ENCODE measurements at regions not wholly inside any gene's neighbourhood (a gene's known extent, or its start where the extent isn't known, plus 50 kb on each side); places are given as distances from the start of the nearest gene placed in this dataset.

DNA sequence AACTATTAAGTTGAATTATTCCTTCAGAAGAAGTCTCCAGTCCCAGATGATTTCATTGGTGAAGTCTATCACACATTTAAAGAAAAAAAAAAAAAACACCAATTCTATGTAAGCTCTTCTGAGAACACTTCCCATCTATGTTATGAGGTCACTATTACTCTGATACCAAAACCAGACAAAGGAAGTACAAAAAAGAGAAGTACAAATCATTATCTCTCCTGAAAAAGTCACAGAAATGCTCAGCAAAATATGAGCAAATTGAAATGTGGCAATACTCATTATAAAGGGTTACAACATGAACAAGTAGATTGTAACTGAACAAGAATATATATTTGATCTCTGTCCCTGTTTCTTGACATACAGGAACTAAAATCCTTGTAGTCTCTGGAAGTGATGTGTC is 280.4 kb downstream of the TLE1 start:
- Mint-ChIP-seq H3K27me3 (peaks cover 0 to 9% of the 10 kb centered on the region in 2 donors), H3K9me3 (peaks cover 0 to 1% of the 10 kb centered on the region in 2 donors)
- ATAC-seq (replicated peaks): peak; percentile 33 to 39

DNA sequence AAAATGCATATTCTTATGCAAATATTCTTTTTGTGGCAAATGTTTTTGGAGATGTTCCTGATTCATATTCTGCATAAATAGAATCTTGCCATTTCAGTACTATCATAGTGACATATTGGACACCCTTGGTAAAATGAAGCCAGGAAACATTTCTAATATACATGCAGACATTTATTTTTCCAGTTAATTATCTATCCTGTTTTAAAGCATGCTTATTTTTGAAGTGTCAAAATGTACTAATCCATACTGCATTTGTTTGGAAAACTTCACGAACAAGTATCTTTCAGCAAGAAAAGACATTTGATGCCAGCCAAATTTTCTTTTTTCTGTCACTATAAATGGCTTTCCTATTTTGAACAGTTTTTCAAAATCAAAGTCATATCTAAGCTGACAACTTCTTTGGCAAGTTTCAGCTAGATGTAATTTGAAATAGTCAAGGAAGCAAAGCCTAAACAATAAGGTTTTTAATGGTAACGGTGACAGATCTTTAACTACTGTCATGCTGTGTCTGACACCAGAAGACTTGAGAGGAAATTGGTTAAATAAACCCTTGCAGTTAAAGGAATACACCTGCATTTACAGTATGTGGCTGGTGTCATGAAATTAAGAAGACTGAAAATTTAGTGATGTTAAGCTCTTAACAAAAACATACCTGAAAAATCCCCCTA is 284.3 kb downstream of the TLE1 start:
- Mint-ChIP-seq H3K27me3 (peaks cover 0 to 9% of the 10 kb centered on the region in 2 donors), H3K4me1 (peaks cover 2 to 12% of the 10 kb centered on the region in 2 donors), H3K27ac (no peak overlapping the region), H3K4me3 (no peak overlapping the region), H3K36me3 (no peaks in the 10 kb centered on the region), H3K9me3 (peaks cover 0 to 1% of the 10 kb centered on the region in 2 donors)
- ATAC-seq (replicated peaks) (no peak), DNase-seq (no peak)

More for the DNA sequence above, 280.4 kb downstream of the TLE1 start:
- Mint-ChIP-seq H3K4me1 (peaks cover 2 to 12% of the 10 kb centered on the region in 2 donors), H3K4me3 (no peak overlapping the region), H3K27ac (no peak overlapping the region), H3K36me3 (no peaks in the 10 kb centered on the region)
- no peak for DNase-seq

DNA sequence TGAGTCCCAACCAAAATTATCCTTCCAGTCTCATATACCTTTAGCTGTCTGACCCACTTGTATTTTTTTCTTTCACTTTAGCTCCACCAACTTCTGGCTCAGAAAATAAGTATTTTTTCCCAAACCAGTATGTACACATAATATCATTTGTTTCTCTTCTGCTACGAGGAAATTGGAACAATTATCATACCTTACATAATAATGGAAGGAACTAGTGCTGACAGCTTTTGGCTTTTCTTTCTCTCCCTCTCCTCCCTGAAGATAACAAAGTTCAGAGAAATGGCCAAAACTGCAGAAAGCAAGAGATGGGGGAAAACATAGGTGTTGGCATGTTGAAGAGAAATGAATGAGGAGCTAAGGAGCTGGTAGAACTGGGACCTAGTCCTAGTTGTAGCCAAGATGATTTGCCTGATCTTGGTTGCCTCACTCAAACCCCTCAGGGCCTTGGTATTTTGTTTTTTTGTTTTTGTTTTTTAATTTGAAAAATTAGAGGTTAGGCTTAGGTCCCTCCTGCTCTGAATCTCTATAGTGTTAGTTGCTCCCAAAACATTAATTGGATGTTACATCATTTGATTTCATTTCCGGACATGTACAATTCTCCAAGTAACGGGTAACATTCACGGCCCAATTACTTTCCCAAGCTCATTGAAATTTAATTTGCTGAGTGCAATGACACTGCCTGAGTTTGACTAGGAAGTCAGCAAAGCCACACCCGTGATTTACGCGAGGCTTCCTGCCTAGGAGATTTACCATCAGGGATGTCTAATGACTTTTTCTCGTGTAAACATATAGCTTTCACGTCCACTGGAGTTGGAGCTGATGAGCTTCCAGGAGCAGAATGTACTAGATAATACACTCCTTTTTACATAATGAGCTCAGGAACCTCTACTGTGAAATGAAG is 291.6 kb downstream of the TLE1 start:
- Mint-ChIP-seq H3K27me3 (no peaks in the 10 kb centered on the region), H3K27ac (no peak overlapping the region), H3K4me1 (no peaks in the 10 kb centered on the region), H3K36me3 (no peaks in the 10 kb centered on the region), H3K9me3 (no peaks in the 10 kb centered on the region), H3K4me3 (no peak overlapping the region)
- ATAC-seq (replicated peaks): no peak
- no peak for DNase-seq

DNA sequence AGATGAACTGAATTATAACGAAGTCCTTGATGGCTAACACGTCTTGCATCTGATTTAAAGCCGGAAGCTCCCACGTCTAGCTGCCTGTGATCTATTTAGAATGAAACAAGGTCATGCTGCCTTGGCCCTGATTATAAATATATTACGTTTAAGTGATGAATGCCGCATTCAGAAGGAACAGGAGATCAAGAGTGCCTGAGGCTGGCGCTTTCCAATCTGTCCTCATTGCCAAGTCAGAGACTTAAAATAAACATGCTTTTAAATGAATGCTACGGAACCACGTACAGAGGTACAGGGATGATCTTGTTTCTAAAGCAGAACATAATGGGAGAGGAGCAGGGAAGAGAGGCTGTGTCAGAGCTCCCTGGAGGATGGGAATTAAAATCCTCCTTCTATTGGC is 292.8 kb downstream of the TLE1 start:
- no peak overlapping the region for H3K4me3 Mint-ChIP-seq
- no peak for DNase-seq
- no peaks in the 10 kb centered on the region for H3K9me3 Mint-ChIP-seq
- no peak for ATAC-seq (replicated peaks)
- no peaks in the 10 kb centered on the region for H3K4me1 Mint-ChIP-seq
- H3K27ac Mint-ChIP-seq: no peak overlapping the region
- no peaks in the 10 kb centered on the region for H3K27me3 Mint-ChIP-seq
- H3K36me3 Mint-ChIP-seq: no peaks in the 10 kb centered on the region

DNA sequence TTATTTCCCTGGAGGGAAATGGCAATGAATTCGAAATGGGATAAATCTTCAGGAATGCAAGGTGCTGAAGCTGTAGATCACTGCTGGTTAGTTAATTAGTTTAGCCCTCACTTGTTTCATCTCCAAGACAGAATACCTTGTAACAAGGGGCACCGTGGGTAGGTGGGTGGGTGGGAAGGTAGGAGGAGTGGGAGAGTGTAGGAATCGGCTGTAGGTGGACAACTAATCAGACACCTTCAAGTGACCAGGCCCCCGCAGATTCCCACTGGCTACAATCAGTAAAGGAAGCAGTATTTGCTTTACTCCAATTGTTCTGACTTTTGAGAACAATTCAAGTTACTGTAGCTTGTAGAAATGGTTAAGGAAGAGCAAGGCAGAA is 293.7 kb downstream of the TLE1 start:
- Mint-ChIP-seq H3K27me3 (no peaks in the 10 kb centered on the region), H3K27ac (no peak overlapping the region), H3K4me1 (peaks cover 0 to 1% of the 10 kb centered on the region in 2 donors), H3K36me3 (no peaks in the 10 kb centered on the region), H3K9me3 (no peaks in the 10 kb centered on the region), H3K4me3 (no peak overlapping the region)
- DNase-seq (no peak), ATAC-seq (replicated peaks) (no peak)

DNA sequence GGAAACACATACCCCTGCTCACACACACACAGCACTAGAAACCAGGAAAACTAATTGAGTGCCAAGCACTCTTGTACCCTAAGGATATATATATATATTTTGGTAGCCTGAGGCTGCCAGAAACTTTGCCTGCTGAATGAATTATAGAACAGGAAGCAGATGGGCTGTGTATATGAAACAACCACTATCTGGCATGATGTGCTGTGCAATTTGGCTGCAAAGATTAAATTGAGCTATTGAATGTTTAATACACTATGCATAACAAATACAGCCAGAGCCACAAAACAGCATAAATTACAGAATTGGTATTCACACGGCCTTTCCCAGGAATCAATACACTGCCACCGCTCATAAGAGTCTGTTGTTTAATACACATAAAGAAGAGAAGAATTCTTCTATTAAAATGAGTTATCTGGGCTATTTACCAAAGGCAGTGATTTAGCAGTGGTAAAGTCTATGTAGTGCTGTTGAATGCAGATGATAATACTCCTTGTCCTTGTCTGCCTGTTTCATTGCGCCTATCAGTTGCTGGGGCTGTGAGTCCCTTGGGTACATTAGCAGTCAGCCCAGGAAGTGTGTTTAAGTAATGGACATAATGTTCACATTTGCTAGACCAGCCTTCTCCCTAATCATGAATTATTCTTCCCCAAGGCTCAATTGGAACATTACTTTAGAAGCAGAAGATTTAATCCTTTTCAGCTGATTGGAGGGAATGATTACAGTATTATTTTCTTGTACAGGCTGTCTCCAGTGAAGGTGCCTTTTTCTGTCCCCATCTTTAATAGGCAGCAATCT is 294.3 kb downstream of the TLE1 start:
- Mint-ChIP-seq H3K27ac (no peak overlapping the region), H3K36me3 (no peaks in the 10 kb centered on the region), H3K4me3 (no peak overlapping the region), H3K27me3 (no peaks in the 10 kb centered on the region), H3K4me1 (peaks cover 0 to 1% of the 10 kb centered on the region in 2 donors), H3K9me3 (no peaks in the 10 kb centered on the region)
- ATAC-seq (replicated peaks) (no peak), DNase-seq (no peak)

DNA sequence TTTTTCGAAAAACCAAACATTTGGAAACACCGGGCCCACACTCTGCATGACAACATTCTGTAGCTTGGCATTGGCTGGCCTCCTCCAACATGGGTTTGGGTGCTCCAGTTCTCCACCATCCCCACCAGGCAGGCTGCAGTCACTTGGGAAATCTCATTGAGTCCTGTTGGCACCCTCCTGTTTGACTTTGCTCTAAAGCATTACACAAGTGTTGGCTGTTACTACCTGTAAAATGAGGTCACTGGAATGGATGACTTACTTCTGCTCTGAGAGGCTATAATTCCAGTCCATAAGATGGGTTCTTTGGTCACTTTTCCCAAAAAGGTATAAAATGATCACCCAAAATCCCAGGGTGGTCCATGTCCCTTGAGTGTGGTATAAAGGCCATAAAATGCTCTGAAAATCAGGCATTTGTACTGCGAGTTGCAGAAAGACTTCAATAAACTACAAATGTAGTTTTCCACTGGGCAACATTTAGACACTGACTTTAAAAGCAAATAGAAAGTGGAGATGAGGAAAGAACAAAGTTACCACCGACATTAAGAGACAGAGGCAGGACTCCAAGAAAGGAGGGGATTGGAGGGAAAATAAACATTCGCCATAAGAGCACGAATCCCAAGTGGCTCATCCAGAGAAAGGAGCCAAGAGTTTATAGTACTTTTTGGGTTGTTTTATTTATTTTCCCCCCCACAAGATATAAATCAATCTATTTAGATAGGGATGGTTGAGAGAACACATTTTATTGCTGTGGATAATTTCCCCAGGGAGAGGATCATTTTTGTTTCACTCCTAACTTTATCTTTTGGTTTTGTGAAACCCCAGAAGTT is 295.1 kb downstream of the TLE1 start:
- no peaks in the 10 kb centered on the region for H3K9me3 Mint-ChIP-seq
- no peak for DNase-seq

DNA sequence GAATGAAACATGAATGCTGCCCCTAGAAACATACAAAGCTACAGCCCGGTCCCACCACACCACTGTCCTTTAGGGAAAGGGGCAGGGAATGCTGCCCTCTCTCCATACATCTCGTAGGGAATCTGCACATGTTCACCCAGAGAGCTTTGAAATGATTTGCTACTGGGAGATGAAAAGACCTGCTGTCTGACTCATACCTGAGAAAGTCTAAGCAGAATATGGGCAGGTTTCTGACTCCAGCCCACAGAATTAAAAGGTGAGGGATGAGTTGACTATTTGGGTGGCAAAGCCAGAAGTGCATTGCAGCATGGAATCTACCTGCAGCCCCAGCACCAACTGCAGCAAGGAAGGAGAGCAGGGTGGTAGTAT is 297.9 kb downstream of the TLE1 start:
- DNase-seq (no peak), ATAC-seq (replicated peaks) (no peak)
- peaks cover 0 to 1% of the 10 kb centered on the region in 2 donors for H3K4me1 Mint-ChIP-seq
- no peak overlapping the region for H3K27ac Mint-ChIP-seq
- no peaks in the 10 kb centered on the region for H3K27me3 Mint-ChIP-seq
- no peaks in the 10 kb centered on the region for H3K36me3 Mint-ChIP-seq
- H3K4me3 Mint-ChIP-seq: no peak overlapping the region
- H3K9me3 Mint-ChIP-seq: no peaks in the 10 kb centered on the region

More for the DNA sequence above, 295.1 kb downstream of the TLE1 start:
- no peak for ATAC-seq (replicated peaks)
- H3K27me3 Mint-ChIP-seq: no peaks in the 10 kb centered on the region
- H3K36me3 Mint-ChIP-seq: no peaks in the 10 kb centered on the region
- H3K4me3 Mint-ChIP-seq: no peak overlapping the region
- peaks cover 0 to 1% of the 10 kb centered on the region in 2 donors for H3K4me1 Mint-ChIP-seq
- no peak overlapping the region for H3K27ac Mint-ChIP-seq

DNA sequence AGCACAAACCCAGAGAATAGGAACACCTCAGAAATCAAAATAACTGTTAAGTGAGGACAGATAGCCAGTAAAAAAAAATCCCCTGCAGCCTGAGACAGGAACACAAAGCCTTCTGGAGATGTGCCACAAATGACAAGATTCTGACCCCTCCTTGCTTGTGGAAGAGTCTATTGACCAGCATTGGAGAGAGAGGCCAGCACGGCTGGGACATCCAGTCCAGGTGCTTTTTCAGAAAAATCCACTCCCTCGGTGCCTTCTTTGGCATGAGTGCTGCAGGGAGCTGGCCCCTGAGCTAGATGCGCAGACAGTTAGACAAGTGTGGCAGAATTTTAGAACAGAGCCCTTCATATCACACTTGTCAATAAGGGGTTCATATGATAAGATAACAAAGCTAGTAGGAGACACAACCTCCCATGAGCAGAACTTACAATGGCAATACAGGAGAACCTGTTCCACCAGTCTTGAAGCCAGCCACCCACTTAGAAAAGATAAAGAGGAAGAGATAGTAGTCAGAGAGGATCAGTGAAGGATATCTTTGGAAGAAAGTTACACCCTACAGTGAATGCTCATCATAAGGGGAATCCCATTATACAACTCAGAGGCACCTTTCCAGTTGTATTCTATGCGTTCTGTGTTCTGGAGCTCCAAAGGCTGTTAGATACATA is 298.4 kb downstream of the TLE1 start:
- H3K9me3 Mint-ChIP-seq: no peaks in the 10 kb centered on the region
- H3K4me3 Mint-ChIP-seq: no peak overlapping the region
- H3K27ac Mint-ChIP-seq: no peak overlapping the region

DNA sequence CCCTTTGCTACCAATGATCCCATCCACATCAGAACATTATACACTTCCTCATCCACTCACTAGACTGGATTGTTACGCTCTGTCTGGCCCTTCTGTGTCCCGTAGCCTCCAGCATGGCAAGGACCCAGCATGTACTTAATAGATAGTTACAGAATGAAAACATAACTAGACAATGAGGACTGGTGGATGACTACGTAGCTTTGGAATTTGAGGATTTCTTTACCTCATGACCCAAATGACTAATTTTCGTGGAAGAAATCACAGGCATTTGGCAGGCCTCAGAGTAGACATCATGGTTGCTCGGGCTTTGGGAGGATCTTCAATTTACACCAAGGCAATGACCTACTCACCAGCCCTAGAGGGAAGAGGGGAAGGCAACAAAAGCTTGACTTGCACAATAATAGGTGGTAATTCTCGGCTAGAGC is 299.8 kb downstream of the TLE1 start:
- no peak for DNase-seq
- ATAC-seq (replicated peaks): no peak
- Mint-ChIP-seq H3K4me3 (no peak overlapping the region), H3K27me3 (no peaks in the 10 kb centered on the region), H3K4me1 (peaks cover 0 to 1% of the 10 kb centered on the region in 2 donors), H3K9me3 (no peaks in the 10 kb centered on the region), H3K27ac (no peak overlapping the region), H3K36me3 (no peaks in the 10 kb centered on the region)

More for the DNA sequence above, 298.4 kb downstream of the TLE1 start:
- no peaks in the 10 kb centered on the region for H3K36me3 Mint-ChIP-seq
- DNase-seq: no peak
- no peaks in the 10 kb centered on the region for H3K27me3 Mint-ChIP-seq
- ATAC-seq (replicated peaks): no peak
- peaks cover 0 to 1% of the 10 kb centered on the region in 2 donors for H3K4me1 Mint-ChIP-seq

DNA sequence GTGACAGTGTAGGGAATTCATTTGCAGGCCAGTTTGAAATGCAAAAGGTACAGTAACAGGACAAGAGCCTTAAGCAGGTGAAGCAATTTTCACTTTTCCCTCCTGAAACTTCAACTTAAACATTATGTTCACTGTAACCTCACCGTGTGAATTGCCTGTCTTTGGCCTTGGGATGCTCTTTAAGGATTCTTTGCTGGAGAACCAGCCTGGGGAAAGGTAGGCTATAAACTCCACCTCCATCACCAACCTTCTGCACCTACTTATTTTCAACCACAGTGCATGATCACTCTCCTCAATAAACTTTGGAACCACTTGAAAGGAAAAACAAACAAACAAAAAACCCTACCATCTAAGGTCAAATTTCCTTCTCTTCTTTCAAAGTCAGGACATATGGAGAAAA is 300.5 kb downstream of the TLE1 start:
- ATAC-seq (replicated peaks): no peak
- H3K4me3 Mint-ChIP-seq: no peak overlapping the region
- no peak overlapping the region for H3K27ac Mint-ChIP-seq

DNA sequence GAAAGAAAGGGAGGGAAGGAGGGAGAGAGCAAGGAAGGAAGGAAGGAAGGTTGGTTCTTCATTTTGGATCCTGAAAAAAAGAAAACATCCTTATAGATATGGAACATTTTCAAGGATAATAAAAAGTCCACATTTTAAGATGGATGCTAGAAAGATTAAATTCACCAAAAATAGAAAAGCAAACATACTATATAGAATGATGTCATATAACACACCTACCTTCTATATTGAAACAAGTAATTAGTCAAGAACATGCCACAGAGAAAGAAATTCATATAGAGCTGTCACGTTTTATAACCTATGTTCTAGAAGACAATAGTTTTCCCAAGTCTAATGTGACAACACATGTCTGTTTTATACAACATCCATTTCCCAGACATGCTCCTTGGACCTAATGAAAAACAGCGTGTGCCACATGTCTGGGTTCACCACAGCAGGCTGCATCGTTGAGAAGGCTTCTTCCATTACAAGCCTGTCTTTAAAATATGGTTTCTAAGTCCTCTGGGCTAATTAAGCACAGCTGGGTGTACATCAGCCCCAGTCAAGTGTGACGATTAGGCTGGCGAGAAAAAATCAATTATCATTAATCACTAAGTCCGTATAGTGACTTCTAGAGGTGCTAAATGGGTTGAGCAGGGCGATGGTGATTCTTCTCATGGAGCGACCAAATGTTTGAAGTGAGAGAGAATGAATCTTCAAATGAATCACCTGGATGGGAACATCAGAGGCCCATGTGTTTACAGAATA is 301.8 kb downstream of the TLE1 start:
- peaks cover 0 to 1% of the 10 kb centered on the region in 2 donors for H3K4me1 Mint-ChIP-seq
- no peak overlapping the region for H3K27ac Mint-ChIP-seq
- no peaks in the 10 kb centered on the region for H3K9me3 Mint-ChIP-seq
- no peaks in the 10 kb centered on the region for H3K27me3 Mint-ChIP-seq
- no peaks in the 10 kb centered on the region for H3K36me3 Mint-ChIP-seq
- DNase-seq (no peak), ATAC-seq (replicated peaks) (no peak)
- no peak overlapping the region for H3K4me3 Mint-ChIP-seq

More for the DNA sequence above, 300.5 kb downstream of the TLE1 start:
- Mint-ChIP-seq H3K4me1 (peaks cover 0 to 1% of the 10 kb centered on the region in 2 donors), H3K9me3 (no peaks in the 10 kb centered on the region), H3K27me3 (no peaks in the 10 kb centered on the region), H3K36me3 (no peaks in the 10 kb centered on the region)
- DNase-seq: no peak

DNA sequence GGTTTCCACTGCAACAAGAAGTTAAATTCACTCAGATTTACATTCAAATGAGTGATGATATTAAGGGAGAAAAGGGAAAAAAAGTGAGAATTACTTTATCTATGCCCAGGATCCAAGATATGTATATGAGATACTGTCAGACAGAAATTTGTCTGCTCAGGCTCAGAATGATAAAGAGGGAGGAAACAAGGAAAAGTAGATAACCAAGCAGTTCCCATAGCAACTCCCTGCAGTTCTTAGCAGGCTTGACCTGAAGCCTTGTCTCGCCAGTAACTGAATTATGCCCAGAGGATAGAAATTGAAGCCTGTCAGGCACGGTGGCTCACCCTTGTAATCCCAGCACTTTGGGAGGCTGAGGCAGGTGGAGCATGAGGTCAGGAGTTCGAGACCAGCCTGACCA is 304.4 kb downstream of the TLE1 start:
- DNase-seq: no peak
- Mint-ChIP-seq H3K4me1 (no peaks in the 10 kb centered on the region), H3K9me3 (no peaks in the 10 kb centered on the region), H3K4me3 (no peak overlapping the region), H3K27me3 (no peaks in the 10 kb centered on the region), H3K27ac (no peak overlapping the region), H3K36me3 (no peaks in the 10 kb centered on the region)
- no peak for ATAC-seq (replicated peaks)
